ENCODE measurements at regions not wholly inside any gene's neighbourhood (a gene's known extent, or its start where the extent isn't known, plus 50 kb on each side); places are given as distances from the start of the nearest gene placed in this dataset.
"Not testable (repeated sequence)": the region's sequence is repeated elsewhere in the genome, so short reads cannot be mapped to it uniquely, and the experiment has no call there.

DNA sequence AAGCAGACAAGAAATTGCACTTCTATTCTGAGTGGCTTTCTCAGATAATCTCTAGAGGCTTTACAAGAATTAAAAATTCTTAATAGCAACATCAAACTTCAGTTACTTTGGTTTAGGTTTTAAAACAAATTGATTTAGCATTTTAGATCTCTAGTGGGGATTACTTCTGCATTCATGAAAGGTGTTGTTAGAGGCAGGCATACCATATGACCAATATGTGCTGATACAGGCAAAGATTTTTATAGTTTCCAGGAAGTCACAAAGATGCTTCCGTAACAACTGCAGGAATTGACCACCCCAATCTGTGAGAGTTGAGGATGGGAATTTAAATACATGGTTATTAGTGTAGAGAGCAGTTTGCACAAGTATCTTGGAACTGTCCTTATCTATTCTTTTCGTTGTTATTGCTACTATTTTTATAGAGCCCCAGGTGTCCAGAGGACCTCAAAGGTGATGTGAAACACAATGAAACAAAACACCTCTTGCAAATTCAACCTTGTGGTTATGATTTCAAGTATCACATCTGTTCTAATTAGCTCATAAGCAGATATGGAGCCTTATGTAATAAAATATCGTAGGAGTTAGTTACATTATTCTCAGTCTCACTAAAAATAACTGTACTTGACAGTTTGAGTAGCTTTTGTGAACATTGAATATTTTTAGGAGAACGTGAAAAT, 512.7 kb upstream of the ADGRL4 start:
- TF ChIP-seq CTCF (conservative IDR thresholded peaks at IDR 0.05): no peak
- H3K27ac ChIP-seq: no peak overlapping the region

- no peak for TF ChIP-seq CTCF (conservative IDR thresholded peaks at IDR 0.05)
- H3K27ac ChIP-seq: peak overlapping the region; percentile 63
Observed at GRCh38 chr1:79517470-79518224, 511.1 kb upstream of the ADGRL4 start.

- TF ChIP-seq CTCF (conservative IDR thresholded peaks at IDR 0.05): no peak
- no peak overlapping the region for H3K27ac ChIP-seq
Observed at GRCh38 chr1:79507770-79508169, 501.2 kb upstream of the ADGRL4 start.

DNA sequence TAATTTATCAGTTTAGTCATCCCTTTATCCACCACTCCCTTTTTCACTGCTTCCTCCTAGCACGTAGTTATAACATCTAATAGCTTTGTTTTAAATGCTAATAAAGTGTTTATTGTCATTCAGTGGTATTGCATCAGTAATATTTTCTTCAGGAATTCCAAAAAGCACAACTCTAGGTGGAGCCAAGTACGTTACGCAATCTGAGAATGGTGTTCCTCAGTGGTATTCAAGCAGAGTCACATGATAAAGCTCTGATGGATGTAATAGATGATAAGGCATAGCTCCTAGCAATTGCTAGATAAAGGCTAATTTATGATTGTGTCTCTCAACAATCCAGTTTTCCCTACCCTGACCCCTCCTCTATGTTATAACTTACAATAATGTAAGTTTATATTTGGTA, 494.6 kb upstream of the ADGRL4 start:
- TF ChIP-seq CTCF (conservative IDR thresholded peaks at IDR 0.05): no peak
- H3K27ac ChIP-seq: no peak overlapping the region

DNA sequence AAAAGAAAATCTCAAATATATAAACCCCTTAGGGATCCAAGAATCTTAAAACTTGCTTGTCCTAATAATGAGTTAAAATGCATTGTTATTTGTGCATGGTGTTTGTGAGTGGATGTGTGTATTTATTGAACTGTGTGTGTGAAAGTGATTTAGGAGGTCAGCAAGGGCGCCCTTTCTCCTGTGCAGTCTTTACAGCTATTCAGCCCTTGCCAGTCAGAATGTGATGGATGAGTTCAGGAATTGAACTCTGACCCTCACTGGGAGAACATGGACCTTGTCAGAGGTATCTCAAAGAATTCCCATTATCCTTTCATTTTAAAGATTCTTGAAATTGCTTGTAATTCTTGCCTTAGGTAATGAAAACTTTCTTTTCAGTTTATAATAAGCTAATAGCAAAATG, 493.0 kb upstream of the ADGRL4 start:
- no peak for TF ChIP-seq CTCF (conservative IDR thresholded peaks at IDR 0.05)
- no peak overlapping the region for H3K27ac ChIP-seq

DNA sequence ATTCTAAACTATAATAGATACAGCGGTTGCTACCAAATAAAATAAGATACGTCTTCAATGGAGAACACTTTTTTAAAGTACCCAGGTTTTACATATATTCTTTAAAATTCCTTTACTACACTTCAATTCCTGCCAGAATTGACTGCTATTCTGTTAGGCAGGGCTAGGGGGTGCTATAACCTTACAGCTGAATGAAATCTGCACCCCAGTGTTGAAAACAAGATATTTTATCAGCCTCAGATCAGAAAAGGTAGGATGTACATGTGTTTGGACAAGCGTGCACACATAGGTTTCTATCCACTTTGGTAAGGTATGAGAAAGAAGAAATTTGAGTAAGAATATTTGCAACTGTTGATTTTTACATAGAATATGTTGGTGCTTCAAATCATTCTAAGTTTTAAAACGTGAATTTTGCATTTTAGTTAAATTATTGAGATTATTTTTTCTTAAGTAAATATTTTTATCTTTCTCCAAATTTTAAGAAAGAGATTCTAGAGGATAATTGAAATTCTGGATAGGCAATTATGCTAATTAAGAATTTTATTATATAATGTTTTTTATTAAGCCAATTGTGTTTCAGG, 490.8 kb upstream of the ADGRL4 start:
- no peak overlapping the region for H3K27ac ChIP-seq
- TF ChIP-seq CTCF (conservative IDR thresholded peaks at IDR 0.05): peak; percentile 96

- H3K27ac ChIP-seq: no peak overlapping the region
- TF ChIP-seq CTCF (conservative IDR thresholded peaks at IDR 0.05): no peak
Observed at GRCh38 chr1:79496129-79496528, 489.6 kb upstream of the ADGRL4 start.

GRCh38 chr1:79493702-79494101, 487.2 kb upstream of the ADGRL4 start:
- H3K27ac ChIP-seq: not testable (repeated sequence)

GRCh38 chr1:79488572-79489121, 482.1 kb upstream of the ADGRL4 start:
- H3K27ac ChIP-seq: not testable (repeated sequence)
